HUDEP-2 (cell line): ENCODE measurements at regions not wholly inside any gene's neighbourhood (a gene's known extent, or its start where the extent isn't known, plus 50 kb on each side); places are given as distances from the start of the nearest gene placed in this dataset.
A peak's percentile ranks its signal among the peaks of the same experiment; 100 is the strongest.

Experiments
- DNase-seq, 76 experiments: peaks; one replicate each; lab custom pipeline; 2025; ENCODE audit not compliant: unreplicated experiment in 76 of 76; lab: John Stamatoyannopoulos, UW

GRCh38 chr3:182605882-182606611 is 187.3 kb upstream of the ATP11B start:
- DNase-seq, result no peak

- DNase-seq, result no peak
These were observed 186.3 kb upstream of the ATP11B start for GRCh38 chr3:182606905-182607504.

GRCh38 chr3:182608832-182609231 is 184.5 kb upstream of the ATP11B start:
- no peak for DNase-seq

- DNase-seq, result no peak
These were observed 183.6 kb upstream of the ATP11B start for GRCh38 chr3:182609575-182610156.

GRCh38 chr3:182612332-182612731 is 181.0 kb upstream of the ATP11B start:
- no peak for DNase-seq

- DNase-seq, result no peak
These were observed 175.8 kb upstream of the ATP11B start for GRCh38 chr3:182617500-182617899.

GRCh38 chr3:182618085-182618732 is 175.1 kb upstream of the ATP11B start:
- peak in 1 of 76 experiments; percentile 5 for DNase-seq

- no peak for DNase-seq
These were observed 174.2 kb upstream of the ATP11B start for GRCh38 chr3:182618981-182619591.

- DNase-seq, result no peak
These were observed 172.4 kb upstream of the ATP11B start for GRCh38 chr3:182620723-182621434.

- DNase-seq, result no peak
These were observed 171.7 kb upstream of the ATP11B start for GRCh38 chr3:182621435-182622240.

- no peak for DNase-seq
These were observed 171.1 kb upstream of the ATP11B start for GRCh38 chr3:182622241-182622545.

- no peak for DNase-seq
These were observed 166.5 kb upstream of the ATP11B start for GRCh38 chr3:182626484-182627467.

- DNase-seq, result no peak
These were observed 164.8 kb upstream of the ATP11B start for GRCh38 chr3:182628531-182628930.

GRCh38 chr3:182629521-182629920 is 163.8 kb upstream of the ATP11B start:
- no peak for DNase-seq

- no peak for DNase-seq
These were observed 161.9 kb upstream of the ATP11B start for GRCh38 chr3:182631183-182632076.

GRCh38 chr3:182632077-182632393 is 161.3 kb upstream of the ATP11B start:
- no peak for DNase-seq

GRCh38 chr3:182633186-182633585 is 160.1 kb upstream of the ATP11B start:
- DNase-seq, result no peak

GRCh38 chr3:182636646-182637045 is 156.7 kb upstream of the ATP11B start:
- DNase-seq, result no peak
